ENCODE measurements at regions not wholly inside any gene's neighbourhood (a gene's known extent, or its start where the extent isn't known, plus 50 kb on each side); places are given as distances from the start of the nearest gene placed in this dataset.
A peak's percentile ranks its signal among the peaks of the same experiment; 100 is the strongest.

DNA sequence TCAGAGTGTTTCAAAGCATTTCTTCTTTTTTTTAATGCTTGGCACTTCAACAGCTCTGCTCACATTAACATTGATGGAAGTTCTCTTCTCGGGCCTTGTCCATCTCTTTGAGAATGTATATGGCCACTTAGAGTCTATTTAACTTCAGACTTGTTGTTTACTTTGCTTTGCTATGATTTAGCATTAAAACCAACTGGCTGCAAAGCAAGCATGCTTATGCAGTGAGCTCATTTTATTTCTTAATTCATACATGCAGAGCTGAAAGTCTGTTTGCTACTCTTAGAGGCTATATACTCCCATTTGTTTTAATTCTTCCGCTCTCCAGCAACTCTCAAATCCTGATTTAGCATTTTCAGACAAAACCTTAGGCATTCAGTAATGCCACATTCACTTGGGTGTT lies 107.6 kb upstream of the PACRGL start:
- no peak for DNase-seq (ENCODE audit: low read depth)

DNA sequence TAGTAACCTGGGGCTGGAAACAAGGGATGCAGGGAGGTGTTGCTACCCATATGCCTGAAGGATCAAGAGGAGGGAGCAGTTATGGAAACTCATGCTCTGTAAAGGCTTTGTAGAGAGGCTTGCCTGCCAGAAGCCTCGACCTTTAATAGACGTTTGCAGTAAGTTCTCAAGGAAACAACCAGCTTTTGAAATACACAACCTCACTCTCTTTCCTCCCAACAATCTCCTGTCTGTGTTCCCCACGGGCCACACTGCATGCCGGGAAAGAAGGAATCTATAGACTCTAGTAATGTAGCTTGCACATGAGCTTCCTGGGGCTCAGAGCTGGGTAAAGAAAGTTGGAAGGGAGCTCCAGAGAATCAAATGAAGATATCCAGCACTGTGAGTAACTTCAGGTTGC lies 101.6 kb upstream of the PACRGL start:
- DNase-seq (ENCODE audit: low read depth) = no peak

DNA sequence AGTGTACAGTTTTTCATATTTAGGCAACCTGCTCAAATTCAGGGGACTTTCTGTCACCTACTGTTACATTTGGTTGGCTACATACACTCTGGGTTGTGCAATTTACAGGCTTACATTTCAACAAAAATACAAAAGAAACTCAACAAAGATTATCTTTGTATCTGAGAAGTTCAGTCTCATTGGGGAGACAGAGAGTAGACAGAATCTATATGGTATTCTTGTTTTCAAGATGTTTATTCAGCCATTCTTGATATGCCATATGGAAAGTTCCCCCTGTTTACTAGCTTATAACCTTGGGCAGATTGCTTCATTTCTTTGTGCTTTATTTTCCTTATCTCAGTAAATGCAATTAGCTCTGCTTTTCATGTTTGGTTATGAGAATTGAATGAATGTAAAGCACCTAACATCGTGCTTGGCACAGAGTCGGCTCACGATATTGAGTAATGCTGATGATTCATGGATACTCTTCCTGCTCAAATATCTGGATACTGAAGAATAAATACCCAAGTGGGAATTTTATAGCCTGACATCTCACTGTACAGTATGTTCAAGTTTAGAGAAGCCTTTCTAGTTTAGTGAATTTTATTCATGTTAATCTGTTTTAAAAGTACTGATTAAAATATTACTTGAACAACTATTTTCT lies 96.5 kb upstream of the PACRGL start:
- peak; percentile 51 for DNase-seq (ENCODE audit: low read depth)

DNA sequence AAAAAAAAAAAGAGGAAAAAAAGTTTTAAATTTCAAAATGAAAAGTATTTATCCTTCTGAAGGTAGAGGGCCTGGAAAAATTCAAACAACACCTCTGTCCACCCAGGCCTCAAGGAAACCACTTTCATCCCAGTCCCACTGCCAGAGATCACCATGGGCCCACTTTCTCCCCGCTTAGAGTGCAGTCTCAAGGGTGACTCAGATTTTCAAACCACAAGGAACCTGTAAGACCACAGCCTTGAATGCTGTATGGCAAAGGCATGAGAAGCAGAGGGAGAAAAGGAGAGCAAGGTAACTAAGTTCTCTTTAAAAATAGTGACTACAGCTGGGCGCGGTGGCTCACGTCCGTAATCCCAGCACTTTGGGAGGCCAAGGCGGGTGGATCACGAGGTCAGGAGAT lies 87.9 kb upstream of the PACRGL start:
- DNase-seq (ENCODE audit: low read depth) = peak; percentile 52

DNA sequence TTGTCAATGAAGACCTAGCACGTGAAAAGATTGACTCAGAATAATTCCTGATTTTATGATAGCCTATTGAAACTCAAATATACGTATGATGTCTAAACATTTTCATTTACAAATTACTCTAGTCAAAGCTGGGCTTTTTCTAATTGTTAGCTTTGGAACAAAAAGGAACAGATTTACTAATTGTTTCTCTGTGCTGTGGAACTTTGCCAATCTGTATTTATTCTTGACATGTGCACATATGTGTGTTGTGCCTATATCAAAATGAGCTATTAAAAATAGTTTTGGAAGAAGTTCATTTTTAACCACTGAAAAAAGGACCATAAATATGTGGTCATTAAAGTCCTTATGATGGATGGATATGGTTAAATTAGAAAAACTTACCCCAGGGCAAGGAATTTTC lies 85.4 kb upstream of the PACRGL start:
- DNase-seq (ENCODE audit: low read depth) = no peak

DNA sequence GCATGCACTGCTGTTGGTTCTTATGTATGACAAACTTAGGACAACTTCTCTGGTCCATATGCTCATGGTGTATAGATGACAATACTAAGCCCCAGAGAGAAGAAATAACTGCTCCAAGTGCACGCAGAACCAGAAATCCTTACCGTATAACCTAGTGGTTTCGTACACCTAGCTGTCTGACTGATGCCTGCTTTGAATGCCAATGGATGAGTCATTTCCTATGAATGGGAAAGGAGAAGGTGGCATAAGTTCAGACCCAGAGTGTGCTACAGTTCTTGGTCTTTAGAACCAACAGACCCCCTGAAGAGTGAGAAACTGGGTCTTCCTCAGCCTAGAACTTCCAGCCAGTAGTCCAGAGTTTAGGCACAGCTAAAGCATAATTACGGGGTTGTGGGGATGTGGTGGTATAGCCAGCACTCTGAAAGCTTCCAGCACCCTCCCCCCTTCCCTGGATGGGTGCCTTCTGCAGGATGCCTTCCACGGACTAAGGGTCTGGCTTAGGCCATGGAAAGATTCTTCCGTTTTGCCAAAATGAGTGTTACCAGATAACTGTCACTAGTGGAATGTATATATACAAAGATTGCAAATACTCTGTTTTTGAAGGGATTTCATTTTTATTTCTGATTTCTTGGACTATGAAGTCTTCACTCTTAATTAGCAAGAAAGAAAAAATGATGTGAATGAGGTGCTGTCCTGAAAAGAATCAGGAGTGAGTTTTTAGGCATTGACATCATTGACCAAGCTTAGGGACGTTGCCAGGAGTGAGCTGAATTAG lies 84.6 kb upstream of the PACRGL start:
- DNase-seq (ENCODE audit: low read depth) = peak; percentile 31

DNA sequence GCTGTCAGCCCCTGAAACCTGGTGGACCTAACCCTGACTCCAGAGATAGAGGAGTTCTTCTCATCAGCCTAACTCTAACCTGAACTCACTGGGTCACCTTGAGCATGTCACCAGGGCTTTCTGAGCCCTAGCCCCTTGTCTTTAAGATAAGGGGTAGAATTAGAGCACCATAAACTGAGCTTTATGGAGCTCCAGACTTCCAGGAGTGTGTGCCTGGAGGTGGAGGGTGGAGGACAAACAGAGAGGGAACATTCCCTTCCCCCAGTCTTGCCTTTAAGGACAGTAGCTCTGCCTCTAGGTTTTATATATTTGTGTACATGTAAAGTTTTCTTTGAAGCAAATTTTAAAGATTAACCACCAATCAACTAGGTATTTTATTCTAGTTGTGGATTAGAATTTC lies 83.9 kb upstream of the PACRGL start:
- DNase-seq (ENCODE audit: low read depth) = no peak

DNA sequence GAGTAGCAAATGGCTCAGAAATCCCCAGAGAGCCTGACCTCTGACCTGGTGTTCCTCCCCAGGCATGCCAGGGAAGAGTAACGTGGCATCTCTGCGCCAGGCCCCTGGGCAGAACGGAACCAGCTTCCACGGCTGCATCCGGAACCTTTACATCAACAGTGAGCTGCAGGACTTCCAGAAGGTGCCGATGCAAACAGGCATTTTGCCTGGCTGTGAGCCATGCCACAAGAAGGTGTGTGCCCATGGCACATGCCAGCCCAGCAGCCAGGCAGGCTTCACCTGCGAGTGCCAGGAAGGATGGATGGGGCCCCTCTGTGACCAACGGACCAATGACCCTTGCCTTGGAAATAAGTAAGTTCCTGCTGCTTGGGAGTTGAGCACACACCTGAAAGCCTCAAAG lies 83.4 kb upstream of the PACRGL start:
- no peak for DNase-seq (ENCODE audit: low read depth)

DNA sequence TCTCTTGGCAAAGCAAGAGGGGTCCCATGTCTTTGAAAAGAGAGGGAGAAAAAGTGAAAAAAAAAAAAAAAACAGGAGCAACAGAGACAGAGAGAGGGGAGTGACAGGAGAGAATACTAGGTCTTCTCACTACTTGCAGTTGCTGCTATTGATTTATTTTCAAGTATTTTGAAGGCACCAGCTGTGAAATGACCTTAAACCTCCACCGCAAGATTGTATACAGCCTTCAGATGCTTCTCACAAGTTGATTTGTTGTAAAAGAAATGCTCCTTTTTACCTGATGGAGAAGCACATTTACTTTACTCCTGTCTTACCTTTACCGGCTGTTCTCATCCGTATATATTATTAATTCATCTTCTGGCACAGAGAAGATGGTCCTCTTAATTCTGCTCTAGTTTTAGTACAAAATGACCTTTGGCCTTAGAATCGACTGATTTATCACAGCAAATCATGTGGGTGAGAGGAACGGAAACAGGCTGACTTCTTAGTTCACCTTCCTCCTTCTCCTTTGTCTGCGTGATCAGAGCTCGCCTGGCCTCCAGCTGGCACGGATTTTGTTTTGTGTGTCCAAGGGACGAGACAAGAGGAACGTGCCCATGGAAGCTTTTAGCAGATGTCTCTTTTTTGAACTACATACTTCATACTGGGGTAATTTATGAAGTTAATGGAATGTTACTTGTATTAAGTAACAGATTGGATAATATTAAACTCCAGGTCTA lies 82.4 kb upstream of the PACRGL start:
- DNase-seq (ENCODE audit: low read depth) = no peak

DNA sequence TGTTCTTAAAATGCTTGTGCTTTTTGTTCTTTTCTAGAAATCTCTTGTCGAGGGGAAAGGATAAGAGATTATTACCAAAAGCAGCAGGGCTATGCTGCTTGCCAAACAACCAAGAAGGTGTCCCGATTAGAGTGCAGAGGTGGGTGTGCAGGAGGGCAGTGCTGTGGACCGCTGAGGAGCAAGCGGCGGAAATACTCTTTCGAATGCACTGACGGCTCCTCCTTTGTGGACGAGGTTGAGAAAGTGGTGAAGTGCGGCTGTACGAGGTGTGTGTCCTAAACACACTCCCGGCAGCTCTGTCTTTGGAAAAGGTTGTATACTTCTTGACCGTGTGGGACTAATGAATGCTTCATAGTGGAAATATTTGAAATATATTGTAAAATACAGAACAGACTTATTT lies 81.5 kb upstream of the PACRGL start:
- DNase-seq (ENCODE audit: low read depth) = no peak

DNA sequence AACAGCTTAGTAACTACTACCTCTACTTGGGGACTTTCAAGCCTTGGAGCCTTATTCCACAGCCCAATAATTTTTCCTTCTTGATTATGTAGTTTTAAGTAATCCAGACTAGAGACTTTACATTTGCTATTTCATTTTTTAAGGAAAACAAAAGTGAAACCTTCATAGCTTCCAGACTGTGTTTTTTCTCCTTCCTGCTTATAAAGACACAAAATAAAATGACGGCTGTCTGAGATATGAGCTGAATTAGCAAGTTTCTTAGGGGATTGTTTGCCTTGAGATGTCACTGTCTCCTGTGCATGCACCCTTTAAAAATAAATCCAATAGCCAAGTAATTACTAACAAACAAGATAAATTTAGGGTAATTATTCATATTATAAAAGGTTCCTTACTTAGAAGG lies 78.8 kb upstream of the PACRGL start:
- DNase-seq (ENCODE audit: low read depth) = no peak

DNA sequence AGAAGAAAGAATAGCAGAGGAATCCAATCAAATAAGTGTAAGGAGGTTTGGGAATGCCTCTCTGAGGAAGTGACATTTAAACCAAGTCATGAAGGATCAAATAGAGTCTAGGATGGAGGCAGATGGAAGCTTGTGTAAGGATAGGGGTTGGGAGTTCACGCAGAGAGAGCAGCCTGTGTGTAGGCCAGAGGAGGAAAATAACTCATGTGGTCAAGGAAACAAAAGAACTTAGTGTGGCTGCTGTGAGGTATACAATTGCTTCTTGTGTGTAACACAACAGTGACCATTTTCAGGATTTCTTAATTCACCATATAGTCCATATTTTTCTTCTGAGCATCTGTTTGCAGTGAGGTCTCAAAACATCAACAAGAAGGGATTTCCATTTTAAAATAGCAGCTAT lies 77.6 kb upstream of the PACRGL start:
- DNase-seq (ENCODE audit: low read depth) = peak; percentile 6

DNA sequence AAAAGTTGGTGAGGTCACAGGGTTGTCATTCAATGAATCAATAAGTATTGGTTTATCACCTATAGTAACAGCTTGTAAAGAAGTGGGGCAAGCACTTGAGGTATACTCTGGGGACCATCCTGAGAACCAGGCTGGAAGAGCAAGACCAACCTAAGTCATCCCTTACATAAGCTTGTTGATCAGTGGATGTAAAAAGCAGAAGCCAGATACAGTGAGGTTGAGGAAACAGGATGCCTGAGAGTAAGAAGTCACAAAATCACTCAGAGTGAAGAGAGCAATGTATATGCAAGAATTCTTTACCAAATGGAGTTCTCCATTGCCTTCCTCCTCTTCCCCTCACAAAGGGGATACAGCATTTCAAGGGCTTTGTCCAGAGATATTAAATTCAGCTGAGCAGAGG lies 76.3 kb upstream of the PACRGL start:
- DNase-seq (ENCODE audit: low read depth) = no peak

DNA sequence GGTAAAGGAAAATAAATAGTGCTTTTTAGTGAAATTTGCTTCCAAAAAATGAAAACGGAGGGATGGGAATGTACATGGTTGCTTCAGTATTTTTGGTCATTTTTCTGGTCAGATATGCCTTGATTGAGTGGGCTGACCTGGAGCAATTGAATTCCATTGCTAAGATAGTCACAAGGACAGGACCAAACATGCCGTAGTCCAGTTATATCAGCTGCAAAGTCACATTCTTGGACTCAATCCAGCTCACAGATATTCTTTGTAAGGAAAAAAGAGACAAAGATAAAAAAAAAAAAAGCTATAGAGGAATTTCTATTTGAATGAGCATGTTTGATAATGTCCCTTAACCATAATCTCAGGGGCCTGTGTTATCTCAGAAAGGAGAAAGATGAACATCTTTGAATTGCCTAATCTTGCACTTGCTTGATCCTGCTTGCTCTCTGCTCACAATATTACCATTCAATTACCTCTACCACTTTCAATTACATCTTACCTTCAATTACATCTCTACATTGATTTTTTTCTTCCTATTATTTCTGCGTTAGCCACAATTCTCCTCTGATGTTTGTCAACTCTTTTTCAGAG lies 75.4 kb upstream of the PACRGL start:
- DNase-seq (ENCODE audit: low read depth) = no peak

DNA sequence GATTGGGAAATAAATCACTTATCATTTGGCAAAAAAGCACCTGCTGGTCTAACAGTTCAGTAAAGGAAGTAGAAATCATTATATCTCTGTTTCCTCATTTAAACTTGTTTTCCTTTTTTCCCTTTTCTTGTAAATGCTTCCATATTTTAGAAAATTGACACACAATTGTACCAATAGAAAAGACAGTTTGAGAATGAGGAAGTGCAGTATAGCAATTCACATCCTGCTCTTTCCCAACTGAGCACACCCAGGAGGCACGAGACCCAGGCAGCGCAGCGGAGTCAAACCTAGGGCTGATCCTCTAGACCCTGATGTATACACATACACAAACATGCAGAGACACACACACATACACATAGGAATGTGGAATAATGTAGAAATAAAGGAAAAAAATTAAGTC lies 74.8 kb upstream of the PACRGL start:
- DNase-seq (ENCODE audit: low read depth) = no peak

DNA sequence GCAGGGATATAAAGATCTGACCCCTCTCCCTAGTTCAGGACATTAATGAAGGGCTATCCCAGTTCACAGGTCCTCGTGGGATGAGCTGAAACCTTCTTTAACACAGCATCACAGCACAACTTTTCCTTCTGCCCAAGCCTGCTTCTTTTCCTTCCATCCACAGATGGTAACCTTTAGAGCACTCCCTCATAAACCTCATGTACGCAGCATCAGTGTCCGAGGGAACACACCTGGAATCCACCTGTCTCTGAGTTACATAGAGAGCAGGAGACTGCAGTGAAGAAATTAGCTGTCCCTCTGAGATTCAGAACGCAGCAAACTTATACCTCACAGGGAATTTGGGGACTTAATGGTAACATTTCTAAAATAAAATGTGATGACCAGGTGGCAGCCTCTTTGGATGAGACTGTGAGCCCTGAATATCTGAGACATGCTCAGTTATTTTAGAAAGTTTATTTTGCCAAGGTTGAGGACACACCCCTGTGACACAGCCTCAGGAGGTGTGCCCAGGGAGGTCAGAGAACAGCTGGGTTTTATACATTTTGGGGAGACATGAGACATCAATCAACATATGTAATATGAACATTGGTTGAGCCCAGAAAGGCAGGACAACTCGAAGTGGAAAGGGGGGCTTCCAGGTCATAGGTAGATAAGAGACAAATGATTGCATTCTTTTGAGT lies 73.8 kb upstream of the PACRGL start:
- no peak for DNase-seq (ENCODE audit: low read depth)

DNA sequence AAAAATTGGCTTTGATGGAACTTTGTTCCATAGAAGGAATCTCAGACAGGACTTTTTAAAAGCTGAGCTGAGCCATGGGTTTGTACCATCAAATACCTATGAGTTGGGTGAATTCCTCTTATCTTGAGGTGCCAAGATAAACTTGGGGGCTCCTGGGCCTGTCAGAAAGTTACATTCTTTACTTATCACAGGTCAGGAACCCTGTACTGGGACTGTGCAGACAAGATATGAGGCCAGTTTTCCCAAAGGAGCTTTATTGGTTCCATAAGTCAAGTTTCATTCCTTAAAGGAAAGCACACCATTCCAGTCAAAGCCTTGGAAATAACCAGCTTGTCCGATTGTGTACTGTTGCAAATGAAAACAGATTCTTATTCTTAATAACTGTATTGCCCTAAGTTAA lies 72.4 kb upstream of the PACRGL start:
- DNase-seq (ENCODE audit: low read depth) = no peak

DNA sequence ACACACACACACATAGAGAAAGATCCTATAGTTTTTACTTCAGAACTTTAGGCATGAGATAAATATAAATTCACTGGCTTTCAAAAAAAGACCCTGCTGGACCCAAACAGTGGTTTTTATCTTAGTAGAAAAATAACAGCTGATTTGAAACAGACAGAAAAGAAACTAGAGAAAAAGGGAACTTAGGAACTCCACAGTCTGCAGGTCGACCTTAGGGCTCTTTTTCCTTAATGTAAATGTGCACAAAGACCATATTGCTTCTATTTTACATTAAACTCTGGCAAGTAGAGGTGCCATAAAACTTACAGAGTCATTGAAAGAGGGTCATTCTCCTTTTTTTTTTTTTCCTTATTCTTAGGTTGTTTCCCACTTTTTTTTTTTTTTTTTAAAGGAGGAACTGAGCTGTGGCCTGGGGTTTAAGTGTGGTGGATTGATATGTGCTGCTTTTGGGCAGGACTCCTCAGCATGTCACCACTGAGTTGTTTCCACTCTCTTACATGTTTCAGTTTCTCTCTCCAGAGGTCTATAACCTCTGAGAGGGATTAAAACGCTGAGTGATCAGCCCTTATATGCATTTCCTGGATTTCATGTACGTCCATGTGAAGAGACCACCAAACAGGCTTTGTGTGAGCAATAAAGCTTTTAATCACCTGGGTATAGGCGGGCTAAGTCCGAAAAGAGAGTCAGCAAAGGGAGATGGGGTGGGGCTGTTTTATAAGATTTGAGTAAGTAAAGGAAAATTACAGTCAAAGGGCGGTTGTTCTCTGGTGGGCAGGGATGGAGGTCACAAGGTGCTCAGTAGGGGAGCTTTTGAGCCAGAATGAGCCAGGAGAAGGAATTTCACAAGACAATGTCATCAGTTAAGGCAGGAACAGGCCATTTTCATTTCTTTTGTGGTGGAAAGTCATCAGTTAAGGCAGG lies 70.8 kb upstream of the PACRGL start:
- DNase-seq (ENCODE audit: low read depth) = no peak

DNA sequence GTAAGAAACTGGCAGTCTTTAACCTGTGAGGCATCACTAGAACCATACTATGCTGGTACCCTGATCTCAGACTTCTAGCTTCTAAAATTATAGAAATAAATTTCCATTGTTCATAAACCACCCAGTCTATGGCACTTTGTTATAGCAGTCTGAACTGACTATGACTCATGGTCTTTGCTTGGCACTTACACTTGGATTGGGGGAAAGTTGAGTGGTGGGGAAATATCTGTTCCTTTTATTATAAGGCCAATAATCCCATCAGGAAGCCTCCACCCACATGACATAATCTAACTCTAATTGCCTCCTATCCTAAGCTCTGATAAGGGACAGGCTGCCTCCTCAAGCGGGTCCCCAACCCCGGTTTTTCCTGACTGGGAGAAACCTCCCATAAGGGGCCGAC lies 61.4 kb upstream of the PACRGL start:
- DNase-seq (ENCODE audit: low read depth) = no peak

DNA sequence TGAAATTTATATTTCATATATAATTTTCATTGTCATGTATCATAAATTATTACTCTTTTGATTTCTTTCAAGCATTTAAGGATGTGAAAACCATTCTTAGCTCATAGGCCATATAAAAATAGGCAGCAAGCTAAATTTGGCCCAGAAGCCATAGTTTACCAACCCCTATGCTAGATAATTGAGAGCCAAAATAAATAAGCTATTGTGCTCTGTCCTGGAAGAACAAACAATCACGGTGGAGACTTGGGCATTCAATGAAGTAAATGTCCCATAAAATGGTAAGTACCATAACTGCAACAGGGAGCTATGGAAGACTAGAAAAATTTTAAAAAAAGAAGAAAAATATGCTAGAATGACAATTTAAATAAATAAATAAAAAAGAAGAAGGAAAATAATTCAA lies 60.9 kb upstream of the PACRGL start:
- no peak for DNase-seq (ENCODE audit: low read depth)

DNA sequence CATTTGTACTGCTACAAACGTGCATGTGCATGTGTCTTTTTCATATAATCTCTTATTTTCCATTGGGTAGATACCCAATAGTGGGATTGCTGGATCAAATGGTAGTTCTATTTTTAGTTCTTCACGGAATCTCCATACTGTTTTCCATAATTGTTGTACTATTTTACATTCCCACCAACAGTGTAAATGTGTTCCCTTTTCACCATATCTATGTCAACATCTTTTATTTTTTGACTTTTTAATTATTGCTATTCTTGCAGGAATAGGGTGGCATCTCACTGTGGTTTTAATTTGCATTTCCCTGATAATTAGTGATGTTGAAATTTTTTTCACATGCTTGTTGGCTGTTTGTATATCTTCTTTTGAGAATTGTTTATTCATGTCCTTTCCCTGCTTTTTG lies 59.3 kb upstream of the PACRGL start:
- no peak for DNase-seq (ENCODE audit: low read depth)
